ENCODE measurements at regions not wholly inside any gene's neighbourhood (a gene's known extent, or its start where the extent isn't known, plus 50 kb on each side); places are given as distances from the start of the nearest gene placed in this dataset.

GRCh38 chr17:13076905-13077304, 59.1 kb upstream of the ELAC2 start:
- no peak for DNase-seq

- no peak for DNase-seq
Measured at GRCh38 chr17:13074026-13074425, 56.2 kb upstream of the ELAC2 start.

GRCh38 chr17:13073018-13073417, 55.2 kb upstream of the ELAC2 start:
- no peak for DNase-seq

GRCh38 chr17:13070732-13071131, 52.9 kb upstream of the ELAC2 start:
- DNase-seq: no peak

GRCh38 chr17:13067629-13068303, 49.9 kb upstream of the ELAC2 start:
- DNase-seq: no peak
